ENCODE measurements at regions not wholly inside any gene's neighbourhood (a gene's known extent, or its start where the extent isn't known, plus 50 kb on each side); places are given as distances from the start of the nearest gene placed in this dataset.

GRCh38 chr7:81527651-81528050 lies 242.2 kb downstream of the HGF start:
- Histone ChIP-seq H3K4me3 (no peak overlapping the region), H3K9me3 (no peaks in the 10 kb centered on the region), H3K27me3 (no peaks in the 10 kb centered on the region), H3K4me1 (no peaks in the 10 kb centered on the region), H3K27ac (no peak overlapping the region), H3K36me3 (no peaks in the 10 kb centered on the region)
- DNase-seq (ENCODE audit: extremely low spot score in 2 of 2) = no peak
- intact Hi-C loops (cut with DNase I) = no loop called here
- TF ChIP-seq POLR2A (IDR thresholded peaks at IDR 0.05) (no peak), CTCF (IDR thresholded peaks at IDR 0.05) (no peak), POLR2AphosphoS5 (IDR thresholded peaks at IDR 0.05; ENCODE audit: insufficient read depth in 1 of 2, low read depth in 1 of 2) (no peak)

GRCh38 chr7:81526971-81527370 lies 242.9 kb downstream of the HGF start:
- no peaks in the 10 kb centered on the region for H3K4me1 ChIP-seq

GRCh38 chr7:81525841-81526240 lies 244.0 kb downstream of the HGF start:
- H3K4me3 ChIP-seq = no peak overlapping the region
- H3K9me3 ChIP-seq = no peaks in the 10 kb centered on the region
- H3K36me3 ChIP-seq = no peaks in the 10 kb centered on the region
- TF ChIP-seq CTCF (IDR thresholded peaks at IDR 0.05) (no peak), POLR2A (IDR thresholded peaks at IDR 0.05) (no peak), POLR2AphosphoS5 (IDR thresholded peaks at IDR 0.05; ENCODE audit: insufficient read depth in 1 of 2, low read depth in 1 of 2) (no peak)
- DNase-seq (ENCODE audit: extremely low spot score in 2 of 2) = no peak
- H3K27ac ChIP-seq = no peak overlapping the region
- no peaks in the 10 kb centered on the region for H3K4me1 ChIP-seq
- intact Hi-C loops (cut with DNase I) = no loop called here
- no peaks in the 10 kb centered on the region for H3K27me3 ChIP-seq

More at GRCh38 chr7:81526971-81527370, 242.9 kb downstream of the HGF start:
- no peak for DNase-seq (ENCODE audit: extremely low spot score in 2 of 2)
- Histone ChIP-seq H3K27ac (no peak overlapping the region), H3K9me3 (no peaks in the 10 kb centered on the region), H3K36me3 (no peaks in the 10 kb centered on the region), H3K4me3 (no peak overlapping the region), H3K27me3 (no peaks in the 10 kb centered on the region)
- no peak for TF ChIP-seq CTCF (IDR thresholded peaks at IDR 0.05)
- TF ChIP-seq POLR2A (IDR thresholded peaks at IDR 0.05) = no peak
- no peak for TF ChIP-seq POLR2AphosphoS5 (IDR thresholded peaks at IDR 0.05; ENCODE audit: insufficient read depth in 1 of 2, low read depth in 1 of 2)
- intact Hi-C loops (cut with DNase I) = no loop called here

- no peak for TF ChIP-seq CTCF (IDR thresholded peaks at IDR 0.05)
- no peak for TF ChIP-seq POLR2AphosphoS5 (IDR thresholded peaks at IDR 0.05; ENCODE audit: insufficient read depth in 1 of 2, low read depth in 1 of 2)
- no peak for TF ChIP-seq POLR2A (IDR thresholded peaks at IDR 0.05)
- intact Hi-C loops (cut with DNase I) = no loop called here
- Histone ChIP-seq H3K27ac (no peak overlapping the region), H3K36me3 (no peaks in the 10 kb centered on the region), H3K27me3 (no peaks in the 10 kb centered on the region), H3K4me3 (no peak overlapping the region), H3K9me3 (no peaks in the 10 kb centered on the region), H3K4me1 (no peaks in the 10 kb centered on the region)
- no peak for DNase-seq (ENCODE audit: extremely low spot score in 2 of 2)
These were observed 250.0 kb downstream of the HGF start for GRCh38 chr7:81519886-81520285.

GRCh38 chr7:81516898-81517297 lies 252.9 kb downstream of the HGF start:
- TF ChIP-seq CTCF (IDR thresholded peaks at IDR 0.05) = no peak
- TF ChIP-seq POLR2A (IDR thresholded peaks at IDR 0.05) = no peak
- no peak for TF ChIP-seq POLR2AphosphoS5 (IDR thresholded peaks at IDR 0.05; ENCODE audit: insufficient read depth in 1 of 2, low read depth in 1 of 2)
- no peaks in the 10 kb centered on the region for H3K27me3 ChIP-seq
- intact Hi-C loops (cut with DNase I) = no loop called here
- no peaks in the 10 kb centered on the region for H3K4me1 ChIP-seq
- H3K4me3 ChIP-seq = no peak overlapping the region
- H3K9me3 ChIP-seq = no peaks in the 10 kb centered on the region
- DNase-seq (ENCODE audit: extremely low spot score in 2 of 2) = no peak
- no peak overlapping the region for H3K27ac ChIP-seq
- H3K36me3 ChIP-seq = no peaks in the 10 kb centered on the region
